ENCODE measurements at regions not wholly inside any gene's neighbourhood (a gene's known extent, or its start where the extent isn't known, plus 50 kb on each side); places are given as distances from the start of the nearest gene placed in this dataset.

- no peak for DNase-seq
These were observed 52.3 kb upstream of the SNTG2 start for GRCh38 chr2:898319-898718.

GRCh38 chr2:897091-897490 lies 53.6 kb upstream of the SNTG2 start:
- DNase-seq = no peak

GRCh38 chr2:893311-893710 lies 57.3 kb upstream of the SNTG2 start:
- no peak for DNase-seq

- DNase-seq = no peak
These were observed 57.8 kb upstream of the SNTG2 start for GRCh38 chr2:892892-893291.

- no peak for DNase-seq
These were observed 58.2 kb upstream of the SNTG2 start for GRCh38 chr2:892401-892800.

- no peak for DNase-seq
These were observed 58.9 kb upstream of the SNTG2 start for GRCh38 chr2:891734-892133.

GRCh38 chr2:890791-891190 lies 59.9 kb upstream of the SNTG2 start:
- no peak for DNase-seq

GRCh38 chr2:890214-890613 lies 60.4 kb upstream of the SNTG2 start:
- no peak for DNase-seq

GRCh38 chr2:888906-889566 lies 61.6 kb upstream of the SNTG2 start:
- no peak for DNase-seq

GRCh38 chr2:888211-888801 lies 62.3 kb upstream of the SNTG2 start:
- no peak for DNase-seq

GRCh38 chr2:887639-888038 lies 63.0 kb upstream of the SNTG2 start:
- no peak for DNase-seq

GRCh38 chr2:886072-887022 lies 64.3 kb upstream of the SNTG2 start:
- DNase-seq = no peak

- no peak for DNase-seq
These were observed 65.2 kb upstream of the SNTG2 start for GRCh38 chr2:885230-886071.

- DNase-seq = no peak
These were observed 66.6 kb upstream of the SNTG2 start for GRCh38 chr2:883803-884748.

- no peak for DNase-seq
These were observed 67.3 kb upstream of the SNTG2 start for GRCh38 chr2:883260-883802.

GRCh38 chr2:881204-881918 lies 69.3 kb upstream of the SNTG2 start:
- DNase-seq = no peak

- DNase-seq = no peak
These were observed 70.3 kb upstream of the SNTG2 start for GRCh38 chr2:880201-880970.

- no peak for DNase-seq
These were observed 71.1 kb upstream of the SNTG2 start for GRCh38 chr2:879540-879939.

- no peak for DNase-seq
These were observed 72.3 kb upstream of the SNTG2 start for GRCh38 chr2:878245-878930.

All from hindlimb muscle (tissue), 1 donor.